Chondrocyte (in vitro differentiated cells): ENCODE measurements at regions not wholly inside any gene's neighbourhood (a gene's known extent, or its start where the extent isn't known, plus 50 kb on each side); places are given as distances from the start of the nearest gene placed in this dataset.

Source experiments
- DNase-seq: peaks from one replicate; pipeline ENCODE4 v3.0.0; 2021; ENCODE audit warnings: mixed read lengths, low spot score
- H3K27ac Mint-ChIP-seq: one replicate; pipeline ENCODE4 v1.8.0; 2021; ENCODE audit warnings: mild to moderate bottlenecking, moderate library complexity, mixed read lengths; ENCODE audit not compliant: unreplicated experiment
- H3K27me3 Mint-ChIP-seq: 2 replicates; pipeline ENCODE4 v1.8.0; 2021; ENCODE audit warnings: low read depth, mixed read lengths
- H3K36me3 Mint-ChIP-seq: 2 replicates; pipeline ENCODE4 v1.8.0; 2021; ENCODE audit warnings: low read depth, mixed read lengths
- H3K4me1 Mint-ChIP-seq: 2 replicates; pipeline ENCODE4 v1.8.0; 2021; ENCODE audit warnings: low read depth, mild to moderate bottlenecking, mixed read lengths
- H3K4me3 Mint-ChIP-seq: one replicate; pipeline ENCODE4 v1.8.0; 2021; ENCODE audit warnings: mild to moderate bottlenecking, moderate library complexity, mixed read lengths; ENCODE audit not compliant: unreplicated experiment
- H3K9me3 Mint-ChIP-seq: 2 replicates; pipeline ENCODE4 v1.8.0; 2021; ENCODE audit warnings: low read depth, mixed read lengths
- TF ChIP-seq, protein P1 (sequence below): fragments of 200-600 bp; sonication (generic); IDR thresholded peaks from 2 replicates; pipeline ENCODE4 v1.5.0; 2021; ENCODE audit warnings: antibody characterized with exemption, mild to moderate bottlenecking, moderate library complexity

DNA sequence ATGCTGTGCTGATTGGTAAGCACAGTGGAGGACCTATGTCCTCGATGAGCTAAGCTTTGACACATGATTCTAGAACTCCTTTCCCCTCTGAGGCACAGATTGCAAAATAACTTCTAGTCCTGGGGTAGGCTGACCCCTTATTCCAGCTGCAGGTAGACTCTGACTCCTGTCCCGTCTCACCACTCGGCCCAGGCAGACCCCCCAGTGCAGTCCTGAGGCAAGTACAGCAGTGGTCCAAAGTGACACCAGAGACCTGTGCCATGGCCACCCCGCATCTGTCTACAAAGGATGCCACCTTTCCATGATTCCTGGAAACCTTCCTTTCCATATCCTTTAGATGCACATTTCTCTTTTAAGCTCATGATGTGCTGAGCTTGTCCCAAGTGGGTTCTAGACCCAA lies 482.5 kb downstream of the ZNF536 start:
- DNase-seq = no peak
- Mint-ChIP-seq H3K27ac (no peak overlapping the region), H3K4me1 (no peaks in the 10 kb centered on the region), H3K27me3 (no peaks in the 10 kb centered on the region), H3K36me3 (no peaks in the 10 kb centered on the region), H3K4me3 (no peak overlapping the region), H3K9me3 (peaks cover 3% of the 10 kb centered on the region)
- TF ChIP-seq, protein P1, sequence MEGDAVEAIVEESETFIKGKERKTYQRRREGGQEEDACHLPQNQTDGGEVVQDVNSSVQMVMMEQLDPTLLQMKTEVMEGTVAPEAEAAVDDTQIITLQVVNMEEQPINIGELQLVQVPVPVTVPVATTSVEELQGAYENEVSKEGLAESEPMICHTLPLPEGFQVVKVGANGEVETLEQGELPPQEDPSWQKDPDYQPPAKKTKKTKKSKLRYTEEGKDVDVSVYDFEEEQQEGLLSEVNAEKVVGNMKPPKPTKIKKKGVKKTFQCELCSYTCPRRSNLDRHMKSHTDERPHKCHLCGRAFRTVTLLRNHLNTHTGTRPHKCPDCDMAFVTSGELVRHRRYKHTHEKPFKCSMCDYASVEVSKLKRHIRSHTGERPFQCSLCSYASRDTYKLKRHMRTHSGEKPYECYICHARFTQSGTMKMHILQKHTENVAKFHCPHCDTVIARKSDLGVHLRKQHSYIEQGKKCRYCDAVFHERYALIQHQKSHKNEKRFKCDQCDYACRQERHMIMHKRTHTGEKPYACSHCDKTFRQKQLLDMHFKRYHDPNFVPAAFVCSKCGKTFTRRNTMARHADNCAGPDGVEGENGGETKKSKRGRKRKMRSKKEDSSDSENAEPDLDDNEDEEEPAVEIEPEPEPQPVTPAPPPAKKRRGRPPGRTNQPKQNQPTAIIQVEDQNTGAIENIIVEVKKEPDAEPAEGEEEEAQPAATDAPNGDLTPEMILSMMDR = no peak

DNA sequence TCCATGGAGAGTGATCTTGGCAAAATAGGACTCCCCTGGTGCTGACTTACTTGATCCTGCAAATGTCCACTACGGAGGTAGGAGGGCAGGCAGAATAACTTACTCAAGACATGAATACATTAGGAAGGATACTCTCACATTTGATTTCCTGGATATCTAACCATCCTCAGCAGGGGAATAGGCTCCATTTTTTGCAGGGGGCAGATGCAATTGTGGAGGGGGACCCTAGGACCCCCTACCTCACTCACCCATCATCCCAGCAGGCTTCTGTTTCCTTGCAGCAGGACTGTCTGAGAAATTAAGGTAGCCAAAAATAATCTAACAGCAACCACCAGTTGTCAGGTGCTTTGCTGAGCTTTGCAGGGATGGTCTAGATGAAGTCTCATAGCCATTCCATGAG lies 482.0 kb downstream of the ZNF536 start:
- H3K4me3 Mint-ChIP-seq = no peak overlapping the region
- no peak for DNase-seq
- H3K27me3 Mint-ChIP-seq = no peaks in the 10 kb centered on the region
- no peaks in the 10 kb centered on the region for H3K36me3 Mint-ChIP-seq
- H3K9me3 Mint-ChIP-seq = peaks cover 2% of the 10 kb centered on the region
- H3K27ac Mint-ChIP-seq = no peak overlapping the region
- TF ChIP-seq, protein P1 = no peak
- H3K4me1 Mint-ChIP-seq = no peaks in the 10 kb centered on the region

DNA sequence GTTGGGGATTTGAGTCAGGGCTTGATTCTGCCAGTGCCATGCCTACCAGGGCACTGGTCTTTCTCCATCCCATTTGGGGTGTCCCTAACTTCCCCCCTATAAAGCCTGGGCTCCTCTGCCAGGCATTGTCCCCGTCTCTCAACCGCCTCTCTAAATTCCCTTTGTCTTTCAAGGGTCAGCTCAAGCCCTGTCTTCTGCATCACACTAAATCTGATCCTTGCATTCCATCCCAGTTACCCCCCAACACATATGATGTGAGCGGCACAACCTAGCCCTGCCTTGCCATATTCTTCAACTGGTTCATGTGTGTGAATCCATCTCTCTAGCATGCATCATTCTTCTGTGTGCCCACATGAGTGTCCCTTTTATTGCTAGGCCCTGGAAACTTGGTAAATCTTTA lies 480.9 kb downstream of the ZNF536 start:
- peaks cover 2% of the 10 kb centered on the region for H3K9me3 Mint-ChIP-seq
- H3K27ac Mint-ChIP-seq = no peak overlapping the region
- no peaks in the 10 kb centered on the region for H3K4me1 Mint-ChIP-seq
- TF ChIP-seq, protein P1 = no peak
- H3K27me3 Mint-ChIP-seq = no peaks in the 10 kb centered on the region
- no peak for DNase-seq
- no peak overlapping the region for H3K4me3 Mint-ChIP-seq
- no peaks in the 10 kb centered on the region for H3K36me3 Mint-ChIP-seq

DNA sequence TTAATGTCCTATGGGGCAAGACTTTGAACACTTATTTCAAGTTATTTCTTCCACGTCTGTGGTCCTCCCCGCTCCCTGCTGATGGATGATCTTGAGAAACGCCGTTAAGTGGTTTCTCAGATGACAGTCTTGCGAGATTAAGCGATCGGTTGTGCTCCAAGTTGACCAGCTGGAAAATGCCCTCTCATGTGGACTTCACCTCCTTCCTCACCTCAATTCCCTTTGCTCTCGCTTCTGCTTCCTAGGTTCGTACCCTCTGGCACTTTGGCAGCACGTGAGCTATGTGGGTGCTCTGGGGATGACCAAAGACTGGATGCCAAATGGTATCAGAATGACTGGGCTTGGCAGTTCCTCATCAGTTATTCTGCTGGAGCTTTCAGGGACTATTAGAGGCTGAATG lies 480.0 kb downstream of the ZNF536 start:
- no peak for DNase-seq
- H3K27ac Mint-ChIP-seq = no peak overlapping the region
- TF ChIP-seq, protein P1 = no peak
- peaks cover 2% of the 10 kb centered on the region for H3K9me3 Mint-ChIP-seq
- H3K4me3 Mint-ChIP-seq = no peak overlapping the region
- no peaks in the 10 kb centered on the region for H3K27me3 Mint-ChIP-seq
- no peaks in the 10 kb centered on the region for H3K4me1 Mint-ChIP-seq
- H3K36me3 Mint-ChIP-seq = no peaks in the 10 kb centered on the region

DNA sequence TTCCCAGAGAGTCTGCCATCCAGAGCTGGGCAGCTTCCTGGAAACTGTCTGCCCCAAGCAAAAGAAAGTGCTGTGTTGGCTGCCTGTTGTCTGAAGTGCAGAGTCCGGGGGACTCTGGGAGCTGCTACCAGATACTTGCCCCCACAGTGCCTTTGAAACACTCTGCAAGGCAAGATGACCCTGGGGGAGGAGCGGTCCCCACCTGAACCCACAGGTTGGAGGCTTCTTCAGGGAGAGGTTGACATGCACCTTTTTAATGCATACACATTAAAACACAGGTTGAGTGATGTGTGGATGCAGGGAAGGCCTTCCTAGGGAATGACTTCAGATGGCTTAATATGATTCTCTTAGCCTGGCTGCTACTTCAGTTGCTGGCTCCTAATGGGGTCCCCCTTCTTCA lies 479.5 kb downstream of the ZNF536 start:
- H3K27ac Mint-ChIP-seq = no peak overlapping the region
- no peak for DNase-seq
- H3K4me1 Mint-ChIP-seq = no peaks in the 10 kb centered on the region
- H3K4me3 Mint-ChIP-seq = no peak overlapping the region
- no peaks in the 10 kb centered on the region for H3K36me3 Mint-ChIP-seq
- peaks cover 2% of the 10 kb centered on the region for H3K9me3 Mint-ChIP-seq
- H3K27me3 Mint-ChIP-seq = no peaks in the 10 kb centered on the region
- TF ChIP-seq, protein P1 = no peak
